HG02610 (cell line): ENCODE measurements at regions not wholly inside any gene's neighbourhood (a gene's known extent, or its start where the extent isn't known, plus 50 kb on each side); places are given as distances from the start of the nearest gene placed in this dataset.

ENCODE experiments used
- ATAC-seq: cut with Tn5 transposase; IDR thresholded peaks from one replicate; pipeline ENCODE4 v1.9.1; 2021; ENCODE audit warnings: mild to moderate bottlenecking, moderate library complexity; ENCODE audit not compliant: unreplicated experiment

GRCh38 chr1:219523411-219523810 is 89.5 kb downstream of the ZC3H11B start:
- ATAC-seq = no peak

- ATAC-seq = no peak
Measured at GRCh38 chr1:219521325-219521724, 91.6 kb downstream of the ZC3H11B start.

GRCh38 chr1:219520241-219520640 is 92.7 kb downstream of the ZC3H11B start:
- no peak for ATAC-seq

GRCh38 chr1:219518907-219519248 is 94.0 kb downstream of the ZC3H11B start:
- no peak for ATAC-seq

- no peak for ATAC-seq
Measured at GRCh38 chr1:219518168-219518906, 94.6 kb downstream of the ZC3H11B start.

- no peak for ATAC-seq
Measured at GRCh38 chr1:219517031-219517430, 95.9 kb downstream of the ZC3H11B start.

- no peak for ATAC-seq
Measured at GRCh38 chr1:219514728-219515127, 98.2 kb downstream of the ZC3H11B start.

GRCh38 chr1:219507437-219507836 is 105.5 kb downstream of the ZC3H11B start:
- ATAC-seq = no peak

DNA sequence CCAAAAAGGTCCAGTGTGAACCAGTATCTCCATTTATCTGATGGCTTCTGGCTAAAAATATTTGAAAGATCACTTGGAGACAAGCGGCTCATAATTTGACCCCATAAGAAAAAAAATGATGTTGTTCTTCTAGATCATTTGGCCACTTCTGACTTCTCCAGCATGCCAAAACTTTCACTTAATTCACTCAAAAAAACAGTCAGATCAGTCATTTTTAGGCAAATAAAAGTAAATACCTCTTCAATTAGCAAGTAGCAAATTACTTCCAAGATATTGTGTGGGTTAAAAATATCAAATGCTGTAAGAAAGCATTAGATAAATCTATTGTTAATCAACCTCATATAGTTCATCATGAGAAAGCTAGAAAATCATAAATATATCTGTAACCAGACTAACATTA is 106.0 kb downstream of the ZC3H11B start:
- no peak for ATAC-seq

DNA sequence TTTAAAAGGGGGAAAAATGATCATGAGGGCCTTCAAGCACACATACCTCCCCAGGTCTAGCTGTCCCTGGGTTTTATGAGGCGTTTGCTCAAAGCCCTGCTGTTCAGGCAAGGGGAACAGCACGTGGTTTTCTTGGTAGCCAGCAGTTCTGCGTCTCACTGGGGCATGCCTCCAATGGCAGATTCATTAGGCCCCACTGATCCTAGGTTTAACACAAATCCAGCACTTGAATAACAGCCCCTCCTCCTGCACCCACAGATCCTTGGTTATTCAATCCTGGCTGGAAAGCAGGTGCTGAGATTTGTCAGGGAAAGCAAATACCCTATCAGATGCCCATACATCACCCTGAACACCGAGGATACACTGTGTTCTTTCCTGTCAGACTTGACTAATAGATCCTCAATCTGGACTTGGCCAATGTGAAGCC is 106.4 kb downstream of the ZC3H11B start:
- ATAC-seq = no peak

- ATAC-seq = no peak
Measured at GRCh38 chr1:219505886-219506285, 107.0 kb downstream of the ZC3H11B start.

DNA sequence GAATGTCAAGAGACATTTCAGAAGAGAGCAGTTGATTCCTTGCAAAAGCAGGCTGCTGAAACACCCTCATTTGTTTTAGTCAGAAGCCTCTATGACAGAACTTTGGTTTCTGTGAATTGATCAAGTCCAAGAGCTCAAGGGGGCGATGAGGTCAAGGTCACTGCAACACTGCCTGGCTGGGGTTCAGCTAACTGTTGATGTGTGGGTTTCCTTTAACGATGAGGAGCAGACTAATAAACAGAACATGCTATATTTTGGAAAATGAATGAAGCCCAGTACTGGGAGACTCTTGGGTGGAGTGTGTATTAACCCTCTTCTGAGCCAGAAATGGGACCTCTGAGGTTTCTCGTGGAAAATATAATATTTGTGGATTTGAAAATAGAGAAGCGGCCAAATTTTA is 109.3 kb downstream of the ZC3H11B start:
- no peak for ATAC-seq

DNA sequence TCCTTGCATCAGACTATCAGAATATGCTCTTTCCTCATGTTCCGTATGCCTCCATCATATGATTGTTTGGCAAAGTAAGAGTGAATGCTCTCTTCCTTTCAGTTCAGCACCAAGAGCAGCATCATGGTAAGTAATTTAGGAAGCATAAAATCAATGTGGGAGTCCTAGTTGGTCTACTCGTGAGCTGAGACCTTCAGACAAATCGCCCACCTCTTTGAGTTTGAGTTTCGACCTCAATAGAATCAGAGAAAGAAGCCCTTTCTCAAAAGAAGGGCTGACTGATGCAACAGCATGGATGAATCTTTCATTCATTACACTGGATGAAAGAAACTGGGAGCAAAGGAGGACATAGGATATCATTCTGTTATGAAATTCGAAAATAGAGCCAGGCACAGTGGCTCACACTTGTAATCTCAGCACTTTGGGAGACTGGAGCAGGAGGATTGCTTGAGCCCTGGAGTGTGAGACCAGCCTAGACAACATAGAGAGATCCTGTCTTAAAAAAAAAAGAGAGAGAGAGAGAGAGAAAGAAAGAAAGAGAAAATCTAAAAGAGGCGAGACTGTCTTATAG is 112.5 kb downstream of the ZC3H11B start:
- no peak for ATAC-seq

- no peak for ATAC-seq
Measured at GRCh38 chr1:219498666-219499065, 114.2 kb downstream of the ZC3H11B start.

GRCh38 chr1:219495737-219496408 is 117.0 kb downstream of the ZC3H11B start:
- ATAC-seq = no peak

DNA sequence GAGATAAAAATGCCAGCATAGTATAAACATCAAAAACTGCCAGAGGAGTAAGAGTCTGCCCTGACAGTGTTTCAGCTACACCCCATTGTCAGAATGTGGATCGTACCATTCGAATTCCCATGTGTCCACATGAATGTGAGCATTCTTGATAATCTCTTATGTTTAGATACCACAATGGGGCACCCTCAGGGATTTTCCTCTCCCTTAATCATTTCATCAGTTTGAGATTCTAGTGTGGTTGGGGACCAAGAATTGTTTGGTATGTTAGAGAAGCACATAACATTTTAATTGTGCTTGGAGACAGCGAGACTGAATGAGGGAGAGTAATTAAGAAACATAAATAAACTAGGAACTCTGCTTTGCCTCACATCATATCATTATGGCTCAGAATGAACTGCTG is 120.2 kb downstream of the ZC3H11B start:
- no peak for ATAC-seq

GRCh38 chr1:219490566-219490965 is 122.3 kb downstream of the ZC3H11B start:
- ATAC-seq = no peak

DNA sequence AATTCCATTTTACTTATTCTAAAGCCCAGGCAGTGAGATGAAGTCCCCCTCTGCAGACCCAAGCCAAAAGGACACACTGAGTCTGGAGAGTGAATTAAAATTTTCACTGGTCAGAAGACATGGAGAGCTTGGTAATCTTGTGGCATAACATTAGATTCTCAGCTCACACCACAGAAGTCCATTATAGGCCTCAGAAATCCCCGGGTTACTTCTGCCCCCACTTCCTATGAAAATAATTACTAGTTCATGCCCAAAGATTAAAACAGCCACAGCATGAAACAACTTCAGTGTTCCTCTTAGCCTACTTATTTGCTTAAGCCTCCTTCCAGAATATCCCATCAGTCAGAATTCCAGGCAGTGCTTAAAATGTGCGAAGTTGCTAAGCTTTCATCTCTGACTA is 123.3 kb downstream of the ZC3H11B start:
- ATAC-seq = no peak

DNA sequence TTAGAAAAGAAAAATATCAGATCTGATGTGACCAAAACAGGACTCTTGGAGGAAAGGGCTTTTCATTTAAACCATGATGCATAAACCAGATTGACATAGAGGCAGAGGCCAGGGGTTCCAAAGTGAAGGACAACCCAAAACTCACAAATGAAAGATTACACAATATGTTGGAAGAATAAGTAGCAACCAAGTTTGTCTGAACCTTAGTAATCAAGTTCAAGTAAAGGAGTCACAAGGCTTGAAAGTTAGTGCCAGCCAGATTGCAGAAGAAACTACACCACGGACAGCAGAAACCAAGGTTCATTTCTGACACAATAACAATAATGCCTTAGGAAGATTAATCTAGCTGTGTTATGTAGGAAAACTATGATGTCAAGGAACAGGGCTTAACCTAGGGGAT is 124.6 kb downstream of the ZC3H11B start:
- ATAC-seq = no peak

DNA sequence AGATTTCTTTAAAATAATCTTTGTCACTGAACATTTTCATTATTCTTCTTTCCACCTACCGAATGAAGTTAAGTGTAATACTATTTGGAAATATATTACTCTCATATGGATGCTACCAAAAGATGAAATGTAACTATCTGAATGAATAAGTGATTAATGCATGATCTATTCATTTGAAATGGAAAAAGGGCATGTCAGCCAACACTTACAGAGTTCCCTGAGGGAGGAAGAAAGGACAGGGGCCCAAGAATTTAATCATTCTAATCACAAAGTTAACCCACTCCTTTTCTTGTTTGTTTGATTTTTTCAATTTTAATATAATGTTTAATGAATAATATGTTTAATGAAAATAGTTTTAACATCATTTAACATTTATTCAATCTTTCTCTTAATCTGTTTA is 129.4 kb downstream of the ZC3H11B start:
- ATAC-seq = no peak

- ATAC-seq = no peak
Measured at GRCh38 chr1:219480011-219480410, 132.9 kb downstream of the ZC3H11B start.

GRCh38 chr1:219478811-219479210 is 134.1 kb downstream of the ZC3H11B start:
- ATAC-seq = no peak
